GM12892 (cell line): ENCODE measurements at regions not wholly inside any gene's neighbourhood (a gene's known extent, or its start where the extent isn't known, plus 50 kb on each side); places are given as distances from the start of the nearest gene placed in this dataset.

Source experiments
- POLR2A ChIP-seq: IDR thresholded peaks from 2 replicates; pipeline ENCODE4 v1.6.1; 2011; ENCODE audit warnings: low read depth, low read length, control low read depth
- POLR2AphosphoS5 ChIP-seq: IDR thresholded peaks from 2 replicates; pipeline ENCODE4 v1.6.1; 2011; ENCODE audit warnings: low read depth, low read length, control low read depth
- TAF1 ChIP-seq: IDR thresholded peaks from 2 replicates; pipeline ENCODE4 v1.6.1; 2011; ENCODE audit warnings: low read depth, mild to moderate bottlenecking, control low read depth, low read length, borderline replicate concordance

GRCh38 chr1:87785386-87785785 is 456.7 kb downstream of the LMO4 start:
- TF ChIP-seq POLR2A (no peak), POLR2AphosphoS5 (no peak), TAF1 (no peak)
